HepG2 (cell line): ENCODE measurements at regions not wholly inside any gene's neighbourhood (a gene's known extent, or its start where the extent isn't known, plus 50 kb on each side); places are given as distances from the start of the nearest gene placed in this dataset.

Experiments used
- CTCF ChIP-seq: sonication (generic); formaldehyde crosslinking; IDR thresholded peaks from 2 replicates; pipeline ENCODE4 v1.5.0; 2020; ENCODE audit warnings: mild to moderate bottlenecking, missing genetic modification reagents, moderate library complexity
- KLF11 ChIP-seq: IDR thresholded peaks from 2 replicates; pipeline ENCODE4 v1.6.1; 2016; ENCODE audit warnings: missing compliant biosample characterization
- NFYB ChIP-seq: sonication (generic); formaldehyde crosslinking; IDR thresholded peaks from 2 replicates; pipeline ENCODE4 v1.4.0; 2020; ENCODE audit warnings: missing genetic modification reagents
- PHF8 ChIP-seq: sonication (generic); formaldehyde crosslinking; IDR thresholded peaks from 2 replicates; pipeline ENCODE4 v1.5.0; 2020; ENCODE audit warnings: missing genetic modification reagents
- POLR2AphosphoS5 ChIP-seq: IDR thresholded peaks from 2 replicates; pipeline ENCODE4 v1.6.1; 2012; ENCODE audit warnings: low read depth, low read length
- RAD21 ChIP-seq: fragments of 450-650 bp; formaldehyde crosslinking; IDR thresholded peaks from 2 replicates; pipeline ENCODE4 v1.5.0; 2020; ENCODE audit warnings: mild to moderate bottlenecking
- SUZ12 ChIP-seq: fragments of 150-350 bp; IDR thresholded peaks from 2 replicates; pipeline ENCODE4 v1.6.1; 2014; ENCODE audit warnings: low read depth, low read length
- ZBTB43 ChIP-seq: sonication (generic); formaldehyde crosslinking; conservative IDR thresholded peaks from 2 replicates; pipeline ENCODE4 v1.4.0; 2020; ENCODE audit warnings: missing genetic modification reagents
- ZNF510 ChIP-seq: sonication (generic); formaldehyde crosslinking; IDR thresholded peaks from 2 replicates; pipeline ENCODE4 v1.4.0; 2020; ENCODE audit warnings: low read depth, mild to moderate bottlenecking, missing genetic modification reagents

- TF ChIP-seq ZNF510 (CRISPR knock-in tag) (no peak), CTCF (CRISPR knock-in tag) (no peak), RAD21 (CRISPR knock-in tag) (no peak), PHF8 (no peak), POLR2AphosphoS5 (no peak), KLF11 (no peak), NFYB (CRISPR knock-in tag) (no peak), SUZ12 (no peak), ZBTB43 (no peak)
Measured at GRCh38 chr2:41204315-41204714, 752.4 kb upstream of the SLC8A1 start.
